Cardiac muscle cell (in vitro differentiated cells and primary cell): ENCODE measurements at regions not wholly inside any gene's neighbourhood (a gene's known extent, or its start where the extent isn't known, plus 50 kb on each side); places are given as distances from the start of the nearest gene placed in this dataset.

Source experiments
- DNase-seq, 2 donors: peaks; one replicate each; pipeline versions ENCODE4 v3.0.0 to v3.0.0-alpha.2; 2010 to 2017; ENCODE audit warnings: low read depth in 1 of 2, low spot score in 1 of 2
- H3K27ac ChIP-seq: fragments of 200-600 bp; sonication (generic); 2 replicates; pipeline ENCODE4 v1.5.1; 2016
- H3K27me3 ChIP-seq: fragments of 200-600 bp; sonication (generic); 2 replicates; pipeline ENCODE4 v1.6.0; 2016; ENCODE audit warnings: control low read depth
- H3K36me3 ChIP-seq: fragments of 200-600 bp; sonication (generic); 2 replicates; pipeline ENCODE4 v1.5.1; 2016; ENCODE audit warnings: control low read depth
- H3K4me1 ChIP-seq: fragments of 200-600 bp; sonication (generic); 2 replicates; pipeline ENCODE4 v1.8.1; 2017; ENCODE audit warnings: low read depth, mild to moderate bottlenecking, mixed run types
- H3K4me3 ChIP-seq: fragments of 200-600 bp; sonication (generic); 2 replicates; pipeline ENCODE4 v1.5.1; 2016; ENCODE audit warnings: mild to moderate bottlenecking
- H3K9me3 ChIP-seq: fragments of 200-600 bp; sonication (generic); 2 replicates; pipeline ENCODE4 v1.5.1; 2017; ENCODE audit warnings: low read depth, mild to moderate bottlenecking, control low read depth
- CTCF ChIP-seq: IDR thresholded peaks from 2 replicates; pipeline ENCODE4 v1.5.1; 2012; ENCODE audit warnings: low read depth, mild to moderate bottlenecking, low read length

- H3K27me3 ChIP-seq = no peaks in the 10 kb centered on the region
- H3K4me1 ChIP-seq = peaks cover 11% of the 10 kb centered on the region
- peak in 1 of 2 donors; percentile 30 for DNase-seq
- no peak for TF ChIP-seq CTCF
- peak overlapping the region; percentile 46 for H3K27ac ChIP-seq
- no peaks in the 10 kb centered on the region for H3K36me3 ChIP-seq
- H3K9me3 ChIP-seq = no peaks in the 10 kb centered on the region
- no peak overlapping the region for H3K4me3 ChIP-seq
These were observed 221.1 kb downstream of the ANAPC1 start for GRCh38 chr2:111662771-111663470.

- no peaks in the 10 kb centered on the region for H3K9me3 ChIP-seq
- TF ChIP-seq CTCF = peak; percentile 25
- peaks cover 11% of the 10 kb centered on the region for H3K4me1 ChIP-seq
- H3K27ac ChIP-seq = peak overlapping the region; percentile 46
- no peaks in the 10 kb centered on the region for H3K36me3 ChIP-seq
- H3K4me3 ChIP-seq = no peak overlapping the region
- DNase-seq = peak in 1 of 2 donors; percentile 49
- no peaks in the 10 kb centered on the region for H3K27me3 ChIP-seq
These were observed 220.3 kb downstream of the ANAPC1 start for GRCh38 chr2:111663471-111664274.

GRCh38 chr2:111664275-111664850 lies 219.6 kb downstream of the ANAPC1 start:
- H3K27ac ChIP-seq = no peak overlapping the region
- DNase-seq = no peak
- peaks cover 11% of the 10 kb centered on the region for H3K4me1 ChIP-seq
- no peaks in the 10 kb centered on the region for H3K27me3 ChIP-seq
- no peaks in the 10 kb centered on the region for H3K9me3 ChIP-seq
- no peaks in the 10 kb centered on the region for H3K36me3 ChIP-seq
- TF ChIP-seq CTCF = no peak
- H3K4me3 ChIP-seq = no peak overlapping the region

GRCh38 chr2:111665011-111665410 lies 219.0 kb downstream of the ANAPC1 start:
- Histone ChIP-seq H3K4me3 (no peak overlapping the region), H3K4me1 (peaks cover 15% of the 10 kb centered on the region), H3K27me3 (no peaks in the 10 kb centered on the region), H3K27ac (no peak overlapping the region), H3K36me3 (no peaks in the 10 kb centered on the region), H3K9me3 (no peaks in the 10 kb centered on the region)
- no peak for DNase-seq
- TF ChIP-seq CTCF = no peak

- no peak for DNase-seq
- peaks cover 22% of the 10 kb centered on the region for H3K4me1 ChIP-seq
- H3K9me3 ChIP-seq = no peaks in the 10 kb centered on the region
- no peak overlapping the region for H3K27ac ChIP-seq
- no peaks in the 10 kb centered on the region for H3K36me3 ChIP-seq
- no peak overlapping the region for H3K4me3 ChIP-seq
- no peak for TF ChIP-seq CTCF
- H3K27me3 ChIP-seq = no peaks in the 10 kb centered on the region
These were observed 218.4 kb downstream of the ANAPC1 start for GRCh38 chr2:111665551-111666116.
